ENCODE measurements at regions not wholly inside any gene's neighbourhood (a gene's known extent, or its start where the extent isn't known, plus 50 kb on each side); places are given as distances from the start of the nearest gene placed in this dataset.

- DNase-seq (ENCODE audit: low spot score), result no peak
Observed at GRCh38 chr6:1087154-1087843, 224.6 kb upstream of the FOXQ1 start.

GRCh38 chr6:1086446-1087153 is 225.3 kb upstream of the FOXQ1 start:
- no peak for DNase-seq (ENCODE audit: low spot score)

- DNase-seq (ENCODE audit: low spot score), result no peak
Observed at GRCh38 chr6:1082285-1082935, 229.5 kb upstream of the FOXQ1 start.

GRCh38 chr6:1081551-1082284 is 230.2 kb upstream of the FOXQ1 start:
- DNase-seq (ENCODE audit: low spot score), result no peak

- no peak for DNase-seq (ENCODE audit: low spot score)
Observed at GRCh38 chr6:1080453-1081337, 231.2 kb upstream of the FOXQ1 start.

- no peak for DNase-seq (ENCODE audit: low spot score)
Observed at GRCh38 chr6:1079525-1079924, 232.4 kb upstream of the FOXQ1 start.

GRCh38 chr6:1077478-1078416 is 234.2 kb upstream of the FOXQ1 start:
- no peak for DNase-seq (ENCODE audit: low spot score)

GRCh38 chr6:1076531-1077459 is 235.1 kb upstream of the FOXQ1 start:
- DNase-seq (ENCODE audit: low spot score), result no peak

GRCh38 chr6:1075880-1076279 is 236.0 kb upstream of the FOXQ1 start:
- no peak for DNase-seq (ENCODE audit: low spot score)

- DNase-seq (ENCODE audit: low spot score), result no peak
Observed at GRCh38 chr6:1075444-1075843, 236.5 kb upstream of the FOXQ1 start.

GRCh38 chr6:1070085-1070521 is 241.8 kb upstream of the FOXQ1 start:
- no peak for DNase-seq (ENCODE audit: low spot score)

- DNase-seq (ENCODE audit: low spot score), result no peak
Observed at GRCh38 chr6:1068905-1069304, 243.0 kb upstream of the FOXQ1 start.

GRCh38 chr6:1068068-1068467 is 243.8 kb upstream of the FOXQ1 start:
- DNase-seq (ENCODE audit: low spot score), result no peak

- no peak for DNase-seq (ENCODE audit: low spot score)
Observed at GRCh38 chr6:1067346-1067745, 244.6 kb upstream of the FOXQ1 start.

- no peak for DNase-seq (ENCODE audit: low spot score)
Observed at GRCh38 chr6:1066449-1067090, 245.3 kb upstream of the FOXQ1 start.

- DNase-seq (ENCODE audit: low spot score), result no peak
Observed at GRCh38 chr6:1065986-1066385, 245.9 kb upstream of the FOXQ1 start.

- no peak for DNase-seq (ENCODE audit: low spot score)
Observed at GRCh38 chr6:1063671-1064355, 248.1 kb upstream of the FOXQ1 start.

All from iPS-NIHi11 (cell line).